GM23338 (cell line): ENCODE measurements at regions not wholly inside any gene's neighbourhood (a gene's known extent, or its start where the extent isn't known, plus 50 kb on each side); places are given as distances from the start of the nearest gene placed in this dataset.

Experiments
- ATAC-seq: fragments of 200-7000 bp; cut with Tn5 transposase; 3 replicates; pipeline ENCODE4 v1.9.1; 2020
- DNase-seq: peaks from one replicate; pipeline ENCODE4 v3.0.0-alpha.2; 2015; ENCODE audit warnings: low spot score
- H2AFZ ChIP-seq: fragments of 200-600 bp; sonication (generic); 2 replicates; pipeline ENCODE4 v1.8.0; 2016; ENCODE audit warnings: antibody characterized with exemption, mild to moderate bottlenecking, moderate library complexity
- H3F3A ChIP-seq: fragments of 200-600 bp; sonication (generic); replicated peaks from 2 replicates; pipeline ENCODE4 v1.8.0; 2017; ENCODE audit warnings: antibody characterized with exemption, mixed run types, low read depth
- H3K27ac ChIP-seq: fragments of 200-600 bp; sonication (generic); 2 replicates; pipeline ENCODE4 v1.6.1; 2016; ENCODE audit warnings: low read depth
- H3K27me3 ChIP-seq: fragments of 200-600 bp; sonication (generic); 2 replicates; pipeline ENCODE4 v1.8.0; 2016; ENCODE audit warnings: mild to moderate bottlenecking, mixed run types, moderate library complexity; ENCODE audit not compliant: insufficient read depth
- H3K36me3 ChIP-seq: fragments of 200-600 bp; sonication (generic); 2 replicates; pipeline ENCODE4 v1.8.0; 2016; ENCODE audit warnings: mild to moderate bottlenecking; ENCODE audit not compliant: insufficient read depth
- H3K4me1 ChIP-seq: fragments of 200-600 bp; sonication (generic); 2 replicates; pipeline ENCODE4 v1.8.0; 2016; ENCODE audit warnings: mild to moderate bottlenecking, moderate library complexity; ENCODE audit not compliant: insufficient read depth
- H3K4me2 ChIP-seq: fragments of 200-600 bp; sonication (generic); 2 replicates; pipeline ENCODE4 v1.7.1; 2017; ENCODE audit warnings: mixed run types
- H3K4me3 ChIP-seq: fragments of 200-600 bp; sonication (generic); 2 replicates; pipeline ENCODE4 v1.6.1; 2016; ENCODE audit warnings: mixed run types
- H3K79me2 ChIP-seq: fragments of 200-600 bp; sonication (generic); replicated peaks from 2 replicates; pipeline ENCODE4 v1.8.0; 2017; ENCODE audit warnings: mild to moderate bottlenecking; ENCODE audit not compliant: insufficient read depth
- H3K9me2 ChIP-seq: fragments of 200-600 bp; sonication (generic); 2 replicates; pipeline ENCODE4 v1.8.0; 2017; ENCODE audit not compliant: insufficient read depth
- H4K20me1 ChIP-seq: fragments of 200-600 bp; sonication (generic); replicated peaks from 2 replicates; pipeline ENCODE4 v1.8.0; 2017; ENCODE audit warnings: mild to moderate bottlenecking; ENCODE audit not compliant: insufficient read depth
- H3K27ac Mint-ChIP-seq: 2 replicates; pipeline ENCODE4 v1.8.0; 2020; ENCODE audit warnings: inconsistent platforms, mild to moderate bottlenecking, moderate library complexity, mixed read lengths
- H3K27me3 Mint-ChIP-seq: 3 replicates; pipeline ENCODE4 v1.8.0; 2022; ENCODE audit warnings: low read depth, mild to moderate bottlenecking, moderate library complexity, mixed read lengths, inconsistent platforms; ENCODE audit not compliant: insufficient read depth, poor library complexity
- H3K36me3 Mint-ChIP-seq: 3 replicates; pipeline ENCODE4 v1.8.0; 2021; ENCODE audit warnings: low read depth, mild to moderate bottlenecking, inconsistent platforms, moderate library complexity, mixed read lengths
- H3K4me1 Mint-ChIP-seq: 3 replicates; pipeline ENCODE4 v1.8.0; 2020; ENCODE audit warnings: mild to moderate bottlenecking, inconsistent platforms, mixed read lengths
- H3K4me3 Mint-ChIP-seq: 3 replicates; pipeline ENCODE4 v1.8.0; 2021; ENCODE audit warnings: moderate library complexity, mild to moderate bottlenecking, inconsistent platforms, mixed read lengths
- H3K9me3 Mint-ChIP-seq: 3 replicates; pipeline ENCODE4 v1.8.0; 2020; ENCODE audit warnings: moderate library complexity, mild to moderate bottlenecking, inconsistent platforms, mixed read lengths
- CTCF ChIP-seq, 2 experiments: fragments of 200-600 bp in 1 of 2; sonication (generic) in 1 of 2; conservative IDR thresholded peaks; 2 replicates each; pipeline versions ENCODE4 v1.5.1 to v1.6.1; 2016 to 2017; ENCODE audit warnings: antibody characterized with exemption in 2 of 2, low read depth in 2 of 2, mild to moderate bottlenecking in 2 of 2, moderate library complexity in 1 of 2
- ETS1 ChIP-seq: IDR thresholded peaks from 2 replicates; pipeline ENCODE4 v1.6.1; 2016; ENCODE audit warnings: antibody characterized with exemption
- EZH2 ChIP-seq: fragments of 200-600 bp; sonication (generic); IDR thresholded peaks from one replicate; pipeline ENCODE4 v1.8.0; 2017; ENCODE audit warnings: antibody characterized with exemption, mild to moderate bottlenecking, low read depth; ENCODE audit not compliant: unreplicated experiment
- EZH2phosphoT487 ChIP-seq: fragments of 200-600 bp; sonication (generic); IDR thresholded peaks from one replicate; pipeline ENCODE4 v1.8.1; 2018; ENCODE audit warnings: antibody characterized with exemption; ENCODE audit not compliant: unreplicated experiment
- JUNB ChIP-seq: IDR thresholded peaks from one replicate; pipeline ENCODE4 v1.6.1; 2016; ENCODE audit warnings: antibody characterized with exemption; ENCODE audit not compliant: unreplicated experiment
- REST ChIP-seq: IDR thresholded peaks from one replicate; pipeline ENCODE4 v1.6.1; 2018; ENCODE audit warnings: antibody characterized with exemption; ENCODE audit not compliant: unreplicated experiment
- STAT1 ChIP-seq: IDR thresholded peaks from one replicate; pipeline ENCODE4 v1.6.1; 2016; ENCODE audit warnings: antibody characterized with exemption; ENCODE audit not compliant: unreplicated experiment
- ZNF331 ChIP-seq: fragments of 250-450 bp; sonication (Bioruptor Pico); IDR thresholded peaks from 2 replicates; pipeline ENCODE4 v1.5.0; 2020; ENCODE audit warnings: low read depth, mild to moderate bottlenecking, moderate library complexity
- ZNF462 ChIP-seq: fragments of 250-450 bp; sonication (Bioruptor Pico); IDR thresholded peaks from 2 replicates; pipeline ENCODE4 v1.5.0; 2020; ENCODE audit warnings: mild to moderate bottlenecking, moderate library complexity

- H3K4me3 ChIP-seq = no peak overlapping the region
- Mint-ChIP-seq H3K9me3 (no peaks in the 10 kb centered on the region; the same call in 2 of the 3 replicates), H3K27me3 (peaks cover 2% of the 10 kb centered on the region), H3K4me3 (no peak overlapping the region), H3K27ac (no peak overlapping the region), H3K4me1 (peaks cover 7% of the 10 kb centered on the region), H3K36me3 (no peaks in the 10 kb centered on the region)
- H3K27ac ChIP-seq = no peak overlapping the region
- H3K4me2 ChIP-seq = no peak overlapping the region
- H3F3A ChIP-seq = no peaks in the 10 kb centered on the region
- peaks cover 5% of the 10 kb centered on the region; the same call in 1 of the 2 replicates for H3K4me1 ChIP-seq
- TF ChIP-seq EZH2phosphoT487 (no peak), ZNF331 (CRISPR knock-in tag) (no peak), JUNB (no peak), REST (no peak), ZNF462 (CRISPR knock-in tag) (no peak), ETS1 (no peak), CTCF (conservative IDR thresholded peaks at IDR 0.05; ENCODE audit: low read depth in 2 of 2) (no peak), STAT1 (no peak), EZH2 (no peak)
- no peaks in the 10 kb centered on the region for H3K79me2 ChIP-seq
- ATAC-seq (no peak), DNase-seq (no peak)
- no peaks in the 10 kb centered on the region for H3K36me3 ChIP-seq
- H3K9me2 ChIP-seq = 0 out of 2 replicates have a peak, but pooled peaks cover 3% of the 10 kb centered on the region
- H4K20me1 ChIP-seq = no peaks in the 10 kb centered on the region
- no peak overlapping the region for H2AFZ ChIP-seq
- no peaks in the 10 kb centered on the region for H3K27me3 ChIP-seq
Measured at GRCh38 chr13:53844473-53845146, 816.0 kb downstream of the OLFM4 start.
